ENCODE measurements at regions not wholly inside any gene's neighbourhood (a gene's known extent, or its start where the extent isn't known, plus 50 kb on each side); places are given as distances from the start of the nearest gene placed in this dataset.

GRCh38 chr1:68571454-68572235, 74.8 kb upstream of the DEPDC1 start:
- Histone ChIP-seq H3K27ac (ENCODE audit: low read depth, low read length) (no peak overlapping the region), H3K23ac (ENCODE audit: low read length) (no peak overlapping the region), H4K8ac (ENCODE audit: low read depth, low read length) (no peak overlapping the region), H3K4me2 (ENCODE audit: low read length) (no peak overlapping the region), H4K12ac (ENCODE audit: low read depth, low read length) (no peak overlapping the region), H3K4me3 (ENCODE audit: low read depth, low read length) (no peak overlapping the region), H3K9me3 (ENCODE audit: insufficient read depth, low read depth, low read length) (no peaks in the 10 kb centered on the region), H3K9ac (ENCODE audit: low read length) (no peak overlapping the region), H2AFZ (ENCODE audit: insufficient read depth, low read length, poor library complexity) (no peak overlapping the region), H3K79me2 (ENCODE audit: control insufficient read depth, insufficient read depth, low read length, poor library complexity) (no peaks in the 10 kb centered on the region), H4K91ac (ENCODE audit: low read depth, low read length) (no peak overlapping the region), H2BK120ac (ENCODE audit: insufficient read depth, low read length, poor library complexity) (no peak overlapping the region), H3K18ac (ENCODE audit: low read length) (no peak overlapping the region), H3K27me3 (ENCODE audit: insufficient read depth, low read length) (no peaks in the 10 kb centered on the region), H2AK5ac (ENCODE audit: low read length) (no peak overlapping the region), H3K4ac (ENCODE audit: low read depth, low read length) (no peak overlapping the region), H3K4me1 (ENCODE audit: control insufficient read depth in 1 of 2, insufficient read depth in 2 of 2, low read length in 2 of 2) (no peaks in the 10 kb centered on the region), H2BK5ac (ENCODE audit: low read depth, low read length, poor library complexity) (no peak overlapping the region), H3K79me1 (ENCODE audit: low read length) (no peaks in the 10 kb centered on the region), H3K14ac (ENCODE audit: low read length) (no peak overlapping the region), H3K36me3 (ENCODE audit: control insufficient read depth in 1 of 2, insufficient read depth in 2 of 2, low read length in 2 of 2) (no peaks in the 10 kb centered on the region), H2BK12ac (ENCODE audit: low read length) (no peak overlapping the region)
- no peak for DNase-seq
- WGBS (ENCODE audit: extremely low coverage, insufficient coverage, insufficient read length): no CpG with 5 or more reads among the region's 1 CpG

- DNase-seq: no peak
- H2BK12ac ChIP-seq (ENCODE audit: low read length): no peak overlapping the region
- H4K91ac ChIP-seq (ENCODE audit: low read depth, low read length): no peak overlapping the region
- H3K14ac ChIP-seq (ENCODE audit: low read length): no peak overlapping the region
- H3K23ac ChIP-seq (ENCODE audit: low read length): no peak overlapping the region
- no peaks in the 10 kb centered on the region for H3K4me1 ChIP-seq (ENCODE audit: control insufficient read depth in 1 of 2, insufficient read depth in 2 of 2, low read length in 2 of 2)
- H4K8ac ChIP-seq (ENCODE audit: low read depth, low read length): no peak overlapping the region
- no peaks in the 10 kb centered on the region for H3K9me3 ChIP-seq (ENCODE audit: insufficient read depth, low read depth, low read length)
- no peak overlapping the region for H2BK5ac ChIP-seq (ENCODE audit: low read depth, low read length, poor library complexity)
- WGBS (ENCODE audit: extremely low coverage, insufficient coverage, insufficient read length): no CpG with 5 or more reads among the region's 2 CpGs
- H3K79me2 ChIP-seq (ENCODE audit: control insufficient read depth, insufficient read depth, low read length, poor library complexity): no peaks in the 10 kb centered on the region
- no peak overlapping the region for H3K4me3 ChIP-seq (ENCODE audit: low read depth, low read length)
- no peak overlapping the region for H3K9ac ChIP-seq (ENCODE audit: low read length)
- H2BK120ac ChIP-seq (ENCODE audit: insufficient read depth, low read length, poor library complexity): no peak overlapping the region
- H2AFZ ChIP-seq (ENCODE audit: insufficient read depth, low read length, poor library complexity): no peak overlapping the region
- H3K36me3 ChIP-seq (ENCODE audit: control insufficient read depth in 1 of 2, insufficient read depth in 2 of 2, low read length in 2 of 2): no peaks in the 10 kb centered on the region
- no peaks in the 10 kb centered on the region for H3K79me1 ChIP-seq (ENCODE audit: low read length)
- no peak overlapping the region for H4K12ac ChIP-seq (ENCODE audit: low read depth, low read length)
- H3K27ac ChIP-seq (ENCODE audit: low read depth, low read length): no peak overlapping the region
- H3K4me2 ChIP-seq (ENCODE audit: low read length): no peak overlapping the region
- no peaks in the 10 kb centered on the region for H3K27me3 ChIP-seq (ENCODE audit: insufficient read depth, low read length)
- no peak overlapping the region for H2AK5ac ChIP-seq (ENCODE audit: low read length)
- no peak overlapping the region for H3K18ac ChIP-seq (ENCODE audit: low read length)
- no peak overlapping the region for H3K4ac ChIP-seq (ENCODE audit: low read depth, low read length)
Observed at GRCh38 chr1:68585351-68585750, 88.5 kb upstream of the DEPDC1 start.

DNA sequence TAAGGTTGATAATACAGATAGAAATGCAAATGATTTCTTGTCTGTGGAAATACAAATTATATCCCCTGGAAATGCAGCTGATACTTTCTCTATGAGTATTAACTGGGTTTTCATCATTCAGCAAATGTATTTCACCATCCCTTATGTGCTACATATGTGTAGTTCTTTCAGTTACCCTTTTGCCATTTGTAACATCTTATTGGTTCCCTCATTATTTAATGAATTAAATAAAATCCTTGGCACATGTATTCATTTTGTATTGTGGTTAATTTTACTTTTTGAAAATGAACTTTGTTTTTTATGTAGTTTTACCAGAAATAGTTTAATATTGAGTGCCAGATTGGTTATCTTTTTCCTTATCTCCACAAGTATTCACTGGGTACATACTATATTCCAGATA, 89.9 kb upstream of the DEPDC1 start:
- no peak overlapping the region for H2BK12ac ChIP-seq (ENCODE audit: low read length)
- no peak overlapping the region for H4K8ac ChIP-seq (ENCODE audit: low read depth, low read length)
- H3K27ac ChIP-seq (ENCODE audit: low read depth, low read length): no peak overlapping the region
- no peak overlapping the region for H4K91ac ChIP-seq (ENCODE audit: low read depth, low read length)
- H3K27me3 ChIP-seq (ENCODE audit: insufficient read depth, low read length): no peaks in the 10 kb centered on the region
- no peak overlapping the region for H3K23ac ChIP-seq (ENCODE audit: low read length)
- no peak overlapping the region for H2BK120ac ChIP-seq (ENCODE audit: insufficient read depth, low read length, poor library complexity)
- H2AFZ ChIP-seq (ENCODE audit: insufficient read depth, low read length, poor library complexity): no peak overlapping the region
- H3K14ac ChIP-seq (ENCODE audit: low read length): no peak overlapping the region
- no peaks in the 10 kb centered on the region for H3K36me3 ChIP-seq (ENCODE audit: control insufficient read depth in 1 of 2, insufficient read depth in 2 of 2, low read length in 2 of 2)
- no peaks in the 10 kb centered on the region for H3K79me2 ChIP-seq (ENCODE audit: control insufficient read depth, insufficient read depth, low read length, poor library complexity)
- H3K4ac ChIP-seq (ENCODE audit: low read depth, low read length): no peak overlapping the region
- H2AK5ac ChIP-seq (ENCODE audit: low read length): no peak overlapping the region
- no peak overlapping the region for H3K4me2 ChIP-seq (ENCODE audit: low read length)
- no peaks in the 10 kb centered on the region for H3K4me1 ChIP-seq (ENCODE audit: control insufficient read depth in 1 of 2, insufficient read depth in 2 of 2, low read length in 2 of 2)
- H3K4me3 ChIP-seq (ENCODE audit: low read depth, low read length): no peak overlapping the region
- H2BK5ac ChIP-seq (ENCODE audit: low read depth, low read length, poor library complexity): no peak overlapping the region
- no peak overlapping the region for H4K12ac ChIP-seq (ENCODE audit: low read depth, low read length)
- H3K9ac ChIP-seq (ENCODE audit: low read length): no peak overlapping the region
- no peak for DNase-seq
- H3K79me1 ChIP-seq (ENCODE audit: low read length): no peaks in the 10 kb centered on the region
- no peaks in the 10 kb centered on the region for H3K9me3 ChIP-seq (ENCODE audit: insufficient read depth, low read depth, low read length)
- H3K18ac ChIP-seq (ENCODE audit: low read length): no peak overlapping the region

DNA sequence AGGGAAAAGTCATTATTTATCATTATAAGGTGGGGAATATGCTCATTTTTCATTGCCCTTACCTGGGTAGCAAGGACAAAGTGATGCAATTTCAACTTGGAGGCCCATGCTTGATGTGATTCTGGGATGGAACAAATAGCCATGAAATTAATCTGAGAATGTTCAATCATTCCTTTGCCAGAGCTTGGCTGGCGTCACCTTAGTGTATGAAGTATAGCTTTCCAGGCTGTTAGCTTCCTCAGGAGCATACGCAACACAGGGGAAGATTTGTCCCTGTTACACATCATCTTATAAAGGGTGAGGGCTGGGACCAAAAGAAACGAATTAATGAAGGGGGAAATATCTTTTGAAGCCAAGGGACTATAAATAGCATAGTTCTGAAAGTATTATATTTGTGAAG, 91.4 kb upstream of the DEPDC1 start:
- Histone ChIP-seq H3K9ac (ENCODE audit: low read length) (no peak overlapping the region), H4K8ac (ENCODE audit: low read depth, low read length) (no peak overlapping the region), H4K91ac (ENCODE audit: low read depth, low read length) (no peak overlapping the region), H3K27ac (ENCODE audit: low read depth, low read length) (no peak overlapping the region), H3K18ac (ENCODE audit: low read length) (no peak overlapping the region), H2AK5ac (ENCODE audit: low read length) (no peak overlapping the region), H3K4ac (ENCODE audit: low read depth, low read length) (no peak overlapping the region), H2BK5ac (ENCODE audit: low read depth, low read length, poor library complexity) (no peak overlapping the region), H3K14ac (ENCODE audit: low read length) (no peak overlapping the region), H3K79me1 (ENCODE audit: low read length) (no peaks in the 10 kb centered on the region), H3K4me3 (ENCODE audit: low read depth, low read length) (no peak overlapping the region), H4K12ac (ENCODE audit: low read depth, low read length) (no peak overlapping the region), H2BK120ac (ENCODE audit: insufficient read depth, low read length, poor library complexity) (no peak overlapping the region), H2BK12ac (ENCODE audit: low read length) (no peak overlapping the region), H3K36me3 (ENCODE audit: control insufficient read depth in 1 of 2, insufficient read depth in 2 of 2, low read length in 2 of 2) (no peaks in the 10 kb centered on the region), H3K23ac (ENCODE audit: low read length) (no peak overlapping the region), H3K4me2 (ENCODE audit: low read length) (no peak overlapping the region), H3K27me3 (ENCODE audit: insufficient read depth, low read length) (no peaks in the 10 kb centered on the region), H3K79me2 (ENCODE audit: control insufficient read depth, insufficient read depth, low read length, poor library complexity) (no peaks in the 10 kb centered on the region), H2AFZ (ENCODE audit: insufficient read depth, low read length, poor library complexity) (no peak overlapping the region), H3K4me1 (ENCODE audit: control insufficient read depth in 1 of 2, insufficient read depth in 2 of 2, low read length in 2 of 2) (no peaks in the 10 kb centered on the region), H3K9me3 (ENCODE audit: insufficient read depth, low read depth, low read length) (no peaks in the 10 kb centered on the region)
- no CpG with 5 or more reads among the region's 3 CpGs for WGBS (ENCODE audit: extremely low coverage, insufficient coverage, insufficient read length)
- no peak for DNase-seq

Data from trophoblast cell (in vitro differentiated cells and primary cell).